ENCODE measurements at regions not wholly inside any gene's neighbourhood (a gene's known extent, or its start where the extent isn't known, plus 50 kb on each side); places are given as distances from the start of the nearest gene placed in this dataset.

DNA sequence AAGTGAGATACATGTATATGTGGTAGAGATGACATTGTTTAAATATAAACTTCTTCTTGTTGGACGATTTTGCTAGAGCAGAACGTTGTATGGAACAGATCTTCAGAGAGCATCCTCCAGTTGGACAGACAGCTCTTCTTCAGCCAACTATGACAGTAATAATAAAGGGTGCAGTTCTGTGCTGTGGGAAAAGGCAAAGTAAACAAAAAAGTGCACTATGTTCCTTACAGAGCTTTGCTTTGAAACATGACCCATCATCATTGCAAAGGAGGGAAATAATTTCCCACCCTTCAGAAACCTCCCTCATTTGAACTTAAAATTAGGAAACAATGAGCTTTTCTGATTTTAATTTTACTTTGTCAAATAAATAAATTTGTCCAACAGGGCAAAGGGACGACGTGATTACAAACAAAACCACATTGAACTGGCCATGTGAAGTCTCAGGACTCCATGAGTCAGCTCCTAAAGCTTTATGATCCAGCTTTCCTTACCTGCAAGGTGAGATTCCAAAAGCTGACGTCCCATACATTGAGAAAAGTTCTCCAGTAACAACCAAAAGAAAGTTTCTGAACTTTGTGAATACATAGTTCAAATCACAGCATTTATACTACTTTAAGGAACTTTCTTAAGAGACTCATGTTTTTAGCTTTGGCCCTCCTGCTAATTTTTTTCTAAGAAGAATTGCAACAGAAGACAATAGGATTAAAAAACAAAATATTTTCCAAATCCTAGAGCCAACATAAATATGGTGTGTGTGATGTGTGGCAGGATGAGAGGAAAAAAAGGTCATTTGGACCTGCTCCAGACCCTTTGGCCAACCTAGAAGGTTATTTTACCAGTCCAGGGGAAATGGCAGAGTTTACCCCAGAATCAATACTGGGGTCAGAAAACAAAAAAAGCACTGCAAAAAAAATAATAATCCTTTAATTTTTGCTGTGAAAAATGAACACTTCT lies 565.4 kb upstream of the NRP1 start:
- Histone ChIP-seq H3K9me3 (no peaks in the 10 kb centered on the region), H3K27me3 (no peaks in the 10 kb centered on the region), H3K36me3 (no peaks in the 10 kb centered on the region), H3K27ac (peak overlapping the region; percentile 1 to 23), H3K4me3 (no peak overlapping the region), H3K4me1 (peaks cover 0 to 27% (median 18%) of the 10 kb centered on the region in 4 donors)
- TF ChIP-seq, protein P1, sequence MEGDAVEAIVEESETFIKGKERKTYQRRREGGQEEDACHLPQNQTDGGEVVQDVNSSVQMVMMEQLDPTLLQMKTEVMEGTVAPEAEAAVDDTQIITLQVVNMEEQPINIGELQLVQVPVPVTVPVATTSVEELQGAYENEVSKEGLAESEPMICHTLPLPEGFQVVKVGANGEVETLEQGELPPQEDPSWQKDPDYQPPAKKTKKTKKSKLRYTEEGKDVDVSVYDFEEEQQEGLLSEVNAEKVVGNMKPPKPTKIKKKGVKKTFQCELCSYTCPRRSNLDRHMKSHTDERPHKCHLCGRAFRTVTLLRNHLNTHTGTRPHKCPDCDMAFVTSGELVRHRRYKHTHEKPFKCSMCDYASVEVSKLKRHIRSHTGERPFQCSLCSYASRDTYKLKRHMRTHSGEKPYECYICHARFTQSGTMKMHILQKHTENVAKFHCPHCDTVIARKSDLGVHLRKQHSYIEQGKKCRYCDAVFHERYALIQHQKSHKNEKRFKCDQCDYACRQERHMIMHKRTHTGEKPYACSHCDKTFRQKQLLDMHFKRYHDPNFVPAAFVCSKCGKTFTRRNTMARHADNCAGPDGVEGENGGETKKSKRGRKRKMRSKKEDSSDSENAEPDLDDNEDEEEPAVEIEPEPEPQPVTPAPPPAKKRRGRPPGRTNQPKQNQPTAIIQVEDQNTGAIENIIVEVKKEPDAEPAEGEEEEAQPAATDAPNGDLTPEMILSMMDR (IDR thresholded peaks at IDR 0.05) = no peak
- intact Hi-C loops (cut with DNase I; ENCODE audit: low total_unique reads) = no loop called here
- no peak for DNase-seq

DNA sequence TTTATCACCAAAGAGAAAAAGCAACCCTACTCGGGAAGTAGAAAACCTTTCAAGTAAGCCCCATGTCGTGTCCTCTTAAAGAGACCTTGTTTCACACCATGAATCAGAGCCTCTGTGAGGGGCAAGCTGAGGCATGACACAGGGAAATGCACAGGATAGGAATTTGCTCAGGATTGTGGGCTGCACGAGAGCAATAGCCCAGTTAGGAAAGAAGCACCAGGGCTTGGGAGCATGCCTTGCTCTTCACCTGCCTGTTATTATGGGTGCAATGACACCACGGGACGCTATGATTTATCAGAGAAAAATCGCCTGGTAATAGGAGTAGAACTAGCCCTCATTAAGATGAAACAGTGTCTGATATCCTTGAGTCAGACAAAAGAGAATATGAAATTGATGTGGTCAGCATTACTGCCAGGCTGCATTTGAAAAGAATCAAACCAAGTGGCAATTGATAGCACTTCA lies 562.9 kb upstream of the NRP1 start:
- DNase-seq = no peak
- Histone ChIP-seq H3K4me1 (peaks cover 0 to 41% (median 18%) of the 10 kb centered on the region in 4 donors), H3K27me3 (no peaks in the 10 kb centered on the region), H3K9me3 (no peaks in the 10 kb centered on the region), H3K4me3 (no peak overlapping the region), H3K27ac (no peak overlapping the region), H3K36me3 (no peaks in the 10 kb centered on the region)
- intact Hi-C loops (cut with DNase I; ENCODE audit: low total_unique reads) = no loop called here
- TF ChIP-seq, protein P1 (IDR thresholded peaks at IDR 0.05) = no peak

DNA sequence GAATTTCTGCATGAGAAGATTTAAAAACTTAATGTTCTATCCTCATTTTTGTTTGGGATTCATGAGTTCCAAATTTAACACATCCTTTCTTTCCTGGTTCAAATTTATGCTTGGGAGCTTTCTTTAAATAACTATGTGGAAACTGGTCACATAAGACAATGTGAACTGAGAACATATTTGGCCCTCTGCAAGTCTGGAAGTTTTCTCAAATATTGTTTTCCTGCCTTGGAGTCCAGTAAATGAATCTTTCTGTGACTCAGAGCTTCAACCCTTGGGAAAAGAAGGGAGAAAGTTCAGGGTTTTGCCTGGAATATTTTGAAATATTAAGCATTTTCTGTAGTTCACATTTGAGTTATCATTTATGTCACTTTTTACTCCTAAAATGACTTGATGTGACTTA lies 559.0 kb upstream of the NRP1 start:
- TF ChIP-seq, protein P1 (IDR thresholded peaks at IDR 0.05) = no peak

DNA sequence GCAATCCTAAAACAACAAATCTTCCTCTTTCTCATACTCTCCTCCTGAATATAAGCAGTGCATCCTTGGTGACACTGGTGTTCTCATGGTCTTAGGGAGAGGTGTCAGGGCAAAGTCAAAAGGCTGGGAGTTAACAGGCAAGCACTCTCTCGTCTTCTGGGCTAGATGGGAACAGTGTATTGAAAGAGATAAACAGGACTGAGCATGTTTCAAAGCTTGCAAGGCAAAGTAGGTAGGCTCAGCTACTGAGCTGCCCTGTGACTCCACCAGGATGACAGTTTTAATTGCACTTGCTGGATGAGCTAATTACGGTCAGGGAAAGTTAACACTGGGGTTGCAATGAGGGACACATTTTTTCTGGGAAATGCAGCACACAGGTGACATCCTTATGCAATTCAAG lies 554.9 kb upstream of the NRP1 start:
- intact Hi-C loops (cut with DNase I; ENCODE audit: low total_unique reads) = no loop called here

More for the DNA sequence above, 559.0 kb upstream of the NRP1 start:
- intact Hi-C loops (cut with DNase I; ENCODE audit: low total_unique reads) = no loop called here
- H3K4me3 ChIP-seq = no peak overlapping the region
- peaks cover 0 to 14% (median 0%) of the 10 kb centered on the region in 4 donors for H3K4me1 ChIP-seq
- H3K36me3 ChIP-seq = no peaks in the 10 kb centered on the region
- no peaks in the 10 kb centered on the region for H3K9me3 ChIP-seq
- H3K27ac ChIP-seq = peak overlapping the region in 1 of 2 donors; percentile 13
- no peak for DNase-seq
- no peaks in the 10 kb centered on the region for H3K27me3 ChIP-seq

DNA sequence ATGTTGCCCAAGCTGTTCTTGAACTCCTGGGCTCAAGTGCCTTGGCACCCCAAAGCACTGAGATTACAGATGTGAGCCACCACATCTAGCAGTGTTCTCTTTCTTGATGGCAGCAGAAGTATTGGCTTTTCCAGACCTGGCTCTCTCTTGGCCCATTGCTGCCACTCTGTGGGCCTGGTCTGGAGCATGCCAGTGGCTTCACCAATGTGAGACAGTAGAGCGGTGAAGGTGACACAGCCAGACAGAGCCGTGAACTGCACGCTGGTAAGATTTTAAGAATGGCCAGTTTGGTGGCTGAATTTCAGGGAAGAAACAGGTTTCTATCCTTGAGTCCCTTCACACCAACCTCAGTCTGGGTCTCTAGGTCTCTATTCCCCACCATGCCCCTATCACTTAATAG lies 552.7 kb upstream of the NRP1 start:
- no peak for DNase-seq
- TF ChIP-seq, protein P1 (IDR thresholded peaks at IDR 0.05) = no peak
- Histone ChIP-seq H3K4me1 (no peaks in the 10 kb centered on the region), H3K27ac (no peak overlapping the region), H3K27me3 (no peaks in the 10 kb centered on the region), H3K9me3 (no peaks in the 10 kb centered on the region), H3K36me3 (no peaks in the 10 kb centered on the region), H3K4me3 (no peak overlapping the region)
- intact Hi-C loops (cut with DNase I; ENCODE audit: low total_unique reads) = no loop called here

More for the DNA sequence above, 554.9 kb upstream of the NRP1 start:
- no peak overlapping the region for H3K27ac ChIP-seq
- TF ChIP-seq, protein P1 (IDR thresholded peaks at IDR 0.05) = no peak
- no peak overlapping the region for H3K4me3 ChIP-seq
- no peaks in the 10 kb centered on the region for H3K9me3 ChIP-seq
- H3K36me3 ChIP-seq = no peaks in the 10 kb centered on the region
- H3K27me3 ChIP-seq = no peaks in the 10 kb centered on the region
- H3K4me1 ChIP-seq = peaks cover 0 to 14% (median 0%) of the 10 kb centered on the region in 4 donors
- DNase-seq = no peak

Measured in tibial artery (tissue), 4 donors.